ENCODE measurements at regions not wholly inside any gene's neighbourhood (a gene's known extent, or its start where the extent isn't known, plus 50 kb on each side); places are given as distances from the start of the nearest gene placed in this dataset.

DNA sequence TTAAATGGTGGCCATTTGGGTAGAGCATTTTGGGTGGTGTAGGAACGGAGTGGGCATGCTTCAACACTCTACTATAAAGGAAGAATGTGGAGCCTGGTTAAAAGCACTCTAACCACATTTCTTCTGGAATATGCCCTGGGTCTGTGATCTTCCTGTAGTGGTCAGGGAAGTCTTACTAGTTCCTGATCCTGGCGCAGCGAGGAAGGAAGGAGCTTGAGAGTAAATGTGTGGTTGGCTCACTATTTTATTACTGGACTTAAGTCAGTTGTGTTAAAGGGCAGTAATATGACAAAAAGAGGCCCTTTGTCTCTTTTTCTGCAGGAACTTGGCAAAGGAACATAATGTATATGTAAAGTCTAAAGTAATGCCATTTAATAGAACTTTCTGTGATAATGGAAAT is 197.6 kb upstream of the ZPLD1 start (continued):
- TF ChIP-seq, protein P1, sequence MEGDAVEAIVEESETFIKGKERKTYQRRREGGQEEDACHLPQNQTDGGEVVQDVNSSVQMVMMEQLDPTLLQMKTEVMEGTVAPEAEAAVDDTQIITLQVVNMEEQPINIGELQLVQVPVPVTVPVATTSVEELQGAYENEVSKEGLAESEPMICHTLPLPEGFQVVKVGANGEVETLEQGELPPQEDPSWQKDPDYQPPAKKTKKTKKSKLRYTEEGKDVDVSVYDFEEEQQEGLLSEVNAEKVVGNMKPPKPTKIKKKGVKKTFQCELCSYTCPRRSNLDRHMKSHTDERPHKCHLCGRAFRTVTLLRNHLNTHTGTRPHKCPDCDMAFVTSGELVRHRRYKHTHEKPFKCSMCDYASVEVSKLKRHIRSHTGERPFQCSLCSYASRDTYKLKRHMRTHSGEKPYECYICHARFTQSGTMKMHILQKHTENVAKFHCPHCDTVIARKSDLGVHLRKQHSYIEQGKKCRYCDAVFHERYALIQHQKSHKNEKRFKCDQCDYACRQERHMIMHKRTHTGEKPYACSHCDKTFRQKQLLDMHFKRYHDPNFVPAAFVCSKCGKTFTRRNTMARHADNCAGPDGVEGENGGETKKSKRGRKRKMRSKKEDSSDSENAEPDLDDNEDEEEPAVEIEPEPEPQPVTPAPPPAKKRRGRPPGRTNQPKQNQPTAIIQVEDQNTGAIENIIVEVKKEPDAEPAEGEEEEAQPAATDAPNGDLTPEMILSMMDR (IDR thresholded peaks at IDR 0.05; ENCODE audit: low read depth, low read length, missing input control): no peak
- TF ChIP-seq, protein P2, sequence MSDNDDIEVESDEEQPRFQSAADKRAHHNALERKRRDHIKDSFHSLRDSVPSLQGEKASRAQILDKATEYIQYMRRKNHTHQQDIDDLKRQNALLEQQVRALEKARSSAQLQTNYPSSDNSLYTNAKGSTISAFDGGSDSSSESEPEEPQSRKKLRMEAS (IDR thresholded peaks at IDR 0.05): no peak
- no peak for TF ChIP-seq SP1 (IDR thresholded peaks at IDR 0.05)

DNA sequence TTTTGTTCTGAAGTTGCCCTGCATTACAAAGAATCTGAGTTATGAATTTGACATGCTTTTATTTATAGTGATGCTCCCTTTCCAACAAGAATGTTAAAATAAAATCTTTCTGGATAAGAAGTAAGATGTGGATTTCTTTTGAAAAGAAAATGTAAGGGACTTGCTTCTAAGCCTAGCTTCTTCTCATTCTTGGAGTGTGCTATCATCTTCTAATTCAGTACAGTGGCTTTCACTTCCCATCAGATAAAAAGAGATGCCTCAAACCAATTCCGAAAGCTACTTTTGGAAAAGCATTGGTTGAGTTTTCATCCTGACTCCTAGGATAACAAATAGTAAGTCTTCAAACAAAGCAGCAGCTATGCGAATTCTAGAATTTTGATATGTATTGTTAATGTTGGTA is 197.0 kb upstream of the ZPLD1 start:
- no peak for TF ChIP-seq EGR1 (IDR thresholded peaks at IDR 0.05; ENCODE audit: low read depth in 2 of 2)
- no peak for TF ChIP-seq YY1 (IDR thresholded peaks at IDR 0.05)
- TF ChIP-seq RAD21 (IDR thresholded peaks at IDR 0.05): no peak
- no peak for TF ChIP-seq SP1 (IDR thresholded peaks at IDR 0.05)
- no peak for TF ChIP-seq GABPA (IDR thresholded peaks at IDR 0.05 in 1 of 2, conservative IDR thresholded peaks at IDR 0.05 in 1 of 2)
- TF ChIP-seq JUND (IDR thresholded peaks at IDR 0.05): no peak
- no peak for TF ChIP-seq NR2F2 (IDR thresholded peaks at IDR 0.05)
- TF ChIP-seq, protein P3, sequence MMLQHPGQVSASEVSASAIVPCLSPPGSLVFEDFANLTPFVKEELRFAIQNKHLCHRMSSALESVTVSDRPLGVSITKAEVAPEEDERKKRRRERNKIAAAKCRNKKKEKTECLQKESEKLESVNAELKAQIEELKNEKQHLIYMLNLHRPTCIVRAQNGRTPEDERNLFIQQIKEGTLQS (IDR thresholded peaks at IDR 0.05): no peak
- TF ChIP-seq, protein P2 (IDR thresholded peaks at IDR 0.05): no peak
- no peak for TF ChIP-seq FOXA2 (IDR thresholded peaks at IDR 0.05)
- TF ChIP-seq FOXA1 (IDR thresholded peaks at IDR 0.05): no peak
- TF ChIP-seq HNF4G (IDR thresholded peaks at IDR 0.05): no peak
- TF ChIP-seq RXRA (IDR thresholded peaks at IDR 0.05): no peak
- no peak for TF ChIP-seq HNF4A (conservative IDR thresholded peaks at IDR 0.05)
- H3K4me1 ChIP-seq (ENCODE audit: control insufficient read depth in 4 of 4, insufficient read depth in 4 of 4, low read length in 3 of 4): peaks cover 0 to 2% (median 0%) of the 10 kb centered on the region in 4 donors
- no peaks in the 10 kb centered on the region for H3K27me3 ChIP-seq (ENCODE audit: control insufficient read depth in 4 of 4, insufficient read depth in 4 of 4, low read length in 3 of 4)
- H3K36me3 ChIP-seq (ENCODE audit: control insufficient read depth in 4 of 4, insufficient read depth in 3 of 4, low read depth in 1 of 4, low read length in 3 of 4): no peaks in the 10 kb centered on the region
- H3K9ac ChIP-seq (ENCODE audit: low read depth in 1 of 2, low read length in 2 of 2): no peak overlapping the region
- H3K9me3 ChIP-seq (ENCODE audit: control insufficient read depth in 4 of 4, low read length in 3 of 4): no peaks in the 10 kb centered on the region
- H3K27ac ChIP-seq (ENCODE audit: low read depth in 1 of 2, low read length in 2 of 2): no peak overlapping the region
- no peak overlapping the region for H3K4me3 ChIP-seq (ENCODE audit: low read depth in 1 of 3, low read length in 3 of 3)
- 87% methylated on average over 2 of the region's 2 CpGs for WGBS
- DNase-seq (ENCODE audit: low spot score): no peak

DNA sequence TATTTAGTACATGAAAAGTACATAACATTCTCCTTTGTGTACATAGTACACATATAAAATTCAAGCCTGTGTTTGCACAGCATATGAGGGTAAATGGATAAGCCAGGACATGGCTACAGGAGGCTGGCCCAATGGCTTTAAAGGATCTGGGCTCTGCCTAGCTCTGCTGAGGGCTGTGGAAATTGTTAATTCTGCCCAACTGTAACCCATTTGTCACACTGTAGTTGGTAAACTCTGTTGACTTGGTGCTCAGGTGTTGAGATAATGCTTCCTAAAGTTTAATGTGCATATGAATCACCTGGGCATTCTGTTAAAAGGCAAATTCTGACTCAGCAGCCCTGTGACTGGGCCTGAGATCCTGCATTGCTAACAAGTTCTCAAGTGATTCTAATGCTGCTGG is 196.5 kb upstream of the ZPLD1 start:
- no peaks in the 10 kb centered on the region for H3K36me3 ChIP-seq (ENCODE audit: control insufficient read depth in 4 of 4, insufficient read depth in 3 of 4, low read depth in 1 of 4, low read length in 3 of 4)
- no peak for DNase-seq (ENCODE audit: low spot score)
- H3K27me3 ChIP-seq (ENCODE audit: control insufficient read depth in 4 of 4, insufficient read depth in 4 of 4, low read length in 3 of 4): no peaks in the 10 kb centered on the region
- no peak overlapping the region for H3K4me3 ChIP-seq (ENCODE audit: low read depth in 1 of 3, low read length in 3 of 3)
- H3K27ac ChIP-seq (ENCODE audit: low read depth in 1 of 2, low read length in 2 of 2): no peak overlapping the region
- no peak for TF ChIP-seq SP1 (IDR thresholded peaks at IDR 0.05)
- H3K9ac ChIP-seq (ENCODE audit: low read depth in 1 of 2, low read length in 2 of 2): no peak overlapping the region
- peaks cover 0 to 2% (median 0%) of the 10 kb centered on the region in 4 donors for H3K4me1 ChIP-seq (ENCODE audit: control insufficient read depth in 4 of 4, insufficient read depth in 4 of 4, low read length in 3 of 4)
- no peaks in the 10 kb centered on the region for H3K9me3 ChIP-seq (ENCODE audit: control insufficient read depth in 4 of 4, low read length in 3 of 4)

GRCh38 chr3:102240720-102241119 is 194.1 kb upstream of the ZPLD1 start:
- no peaks in the 10 kb centered on the region for H3K27me3 ChIP-seq (ENCODE audit: control insufficient read depth in 4 of 4, insufficient read depth in 4 of 4, low read length in 3 of 4)
- H3K27ac ChIP-seq (ENCODE audit: low read depth in 1 of 2, low read length in 2 of 2): no peak overlapping the region
- H3K9me3 ChIP-seq (ENCODE audit: control insufficient read depth in 4 of 4, low read length in 3 of 4): no peaks in the 10 kb centered on the region
- H3K9ac ChIP-seq (ENCODE audit: low read depth in 1 of 2, low read length in 2 of 2): no peak overlapping the region
- H3K4me1 ChIP-seq (ENCODE audit: control insufficient read depth in 4 of 4, insufficient read depth in 4 of 4, low read length in 3 of 4): peaks cover 0 to 2% (median 0%) of the 10 kb centered on the region in 4 donors
- H3K4me3 ChIP-seq (ENCODE audit: low read depth in 1 of 3, low read length in 3 of 3): no peak overlapping the region
- no peaks in the 10 kb centered on the region for H3K36me3 ChIP-seq (ENCODE audit: control insufficient read depth in 4 of 4, insufficient read depth in 3 of 4, low read depth in 1 of 4, low read length in 3 of 4)
- WGBS: 79% methylated on average over 1 of the region's 1 CpG
- no peak for DNase-seq (ENCODE audit: low spot score)
- TF ChIP-seq, protein P3 (IDR thresholded peaks at IDR 0.05): no peak
- no peak for TF ChIP-seq HNF4A (conservative IDR thresholded peaks at IDR 0.05)
- no peak for TF ChIP-seq JUND (IDR thresholded peaks at IDR 0.05)
- no peak for TF ChIP-seq RAD21 (IDR thresholded peaks at IDR 0.05)
- TF ChIP-seq HNF4G (IDR thresholded peaks at IDR 0.05): no peak
- no peak for TF ChIP-seq REST (IDR thresholded peaks at IDR 0.05)
- TF ChIP-seq, protein P4, sequence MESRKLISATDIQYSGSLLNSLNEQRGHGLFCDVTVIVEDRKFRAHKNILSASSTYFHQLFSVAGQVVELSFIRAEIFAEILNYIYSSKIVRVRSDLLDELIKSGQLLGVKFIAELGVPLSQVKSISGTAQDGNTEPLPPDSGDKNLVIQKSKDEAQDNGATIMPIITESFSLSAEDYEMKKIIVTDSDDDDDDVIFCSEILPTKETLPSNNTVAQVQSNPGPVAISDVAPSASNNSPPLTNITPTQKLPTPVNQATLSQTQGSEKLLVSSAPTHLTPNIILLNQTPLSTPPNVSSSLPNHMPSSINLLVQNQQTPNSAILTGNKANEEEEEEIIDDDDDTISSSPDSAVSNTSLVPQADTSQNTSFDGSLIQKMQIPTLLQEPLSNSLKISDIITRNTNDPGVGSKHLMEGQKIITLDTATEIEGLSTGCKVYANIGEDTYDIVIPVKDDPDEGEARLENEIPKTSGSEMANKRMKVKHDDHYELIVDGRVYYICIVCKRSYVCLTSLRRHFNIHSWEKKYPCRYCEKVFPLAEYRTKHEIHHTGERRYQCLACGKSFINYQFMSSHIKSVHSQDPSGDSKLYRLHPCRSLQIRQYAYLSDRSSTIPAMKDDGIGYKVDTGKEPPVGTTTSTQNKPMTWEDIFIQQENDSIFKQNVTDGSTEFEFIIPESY (IDR thresholded peaks at IDR 0.05): no peak
- TF ChIP-seq NR2F2 (IDR thresholded peaks at IDR 0.05): no peak
- no peak for TF ChIP-seq YY1 (IDR thresholded peaks at IDR 0.05)
- TF ChIP-seq RXRA (IDR thresholded peaks at IDR 0.05): no peak
